GM12878 (cell line): ENCODE measurements at regions not wholly inside any gene's neighbourhood (a gene's known extent, or its start where the extent isn't known, plus 50 kb on each side); places are given as distances from the start of the nearest gene placed in this dataset.

ENCODE experiments used
- POLR2AphosphoS2 ChIP-seq: IDR thresholded peaks from 2 replicates; pipeline ENCODE4 v1.6.1; 2011; ENCODE audit warnings: low read depth, mild to moderate bottlenecking, low read length, improper control_type of control experiment, moderate library complexity
- RAD21 ChIP-seq: IDR thresholded peaks from 2 replicates; pipeline ENCODE4 v1.6.1; 2011; ENCODE audit warnings: mild to moderate bottlenecking, low read depth, low read length, moderate library complexity; ENCODE audit not compliant: insufficient read depth

- TF ChIP-seq RAD21: no peak
- no peak for TF ChIP-seq POLR2AphosphoS2
These were observed 166.1 kb upstream of the SMLR1 start for GRCh38 chr6:130661077-130661476.
